NOMO-1 treated with dmso at 0.1 percent for 144 hours (cell line): ENCODE measurements at regions not wholly inside any gene's neighbourhood (a gene's known extent, or its start where the extent isn't known, plus 50 kb on each side); places are given as distances from the start of the nearest gene placed in this dataset.
"Not testable (repeated sequence)": the region's sequence is repeated elsewhere in the genome, so short reads cannot be mapped to it uniquely, and the experiment has no call there.

Experiments
- DNase-seq: peaks from one replicate; lab custom pipeline; 2025; ENCODE audit not compliant: unreplicated experiment; lab: John Stamatoyannopoulos, UW

DNA sequence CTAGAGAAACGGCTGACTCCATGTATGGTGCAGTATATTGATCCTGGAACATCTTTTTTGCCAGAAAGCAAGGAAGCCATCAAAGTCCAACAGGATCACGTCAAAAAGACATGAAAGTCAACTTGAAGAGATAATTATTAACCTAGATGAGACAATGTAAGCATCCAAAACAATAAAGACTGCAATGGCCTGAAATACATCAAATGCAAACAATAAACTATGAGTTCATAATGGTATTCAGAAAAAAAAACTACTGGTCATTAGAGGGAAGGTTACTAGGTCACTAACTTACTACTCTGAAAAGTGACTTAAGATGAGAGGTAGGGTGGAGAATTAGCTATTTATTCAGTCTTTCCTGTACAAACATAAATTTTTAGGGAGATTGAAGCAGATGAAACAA lies 75.3 kb upstream of the OR4F16 start:
- DNase-seq, result not testable (repeated sequence)

DNA sequence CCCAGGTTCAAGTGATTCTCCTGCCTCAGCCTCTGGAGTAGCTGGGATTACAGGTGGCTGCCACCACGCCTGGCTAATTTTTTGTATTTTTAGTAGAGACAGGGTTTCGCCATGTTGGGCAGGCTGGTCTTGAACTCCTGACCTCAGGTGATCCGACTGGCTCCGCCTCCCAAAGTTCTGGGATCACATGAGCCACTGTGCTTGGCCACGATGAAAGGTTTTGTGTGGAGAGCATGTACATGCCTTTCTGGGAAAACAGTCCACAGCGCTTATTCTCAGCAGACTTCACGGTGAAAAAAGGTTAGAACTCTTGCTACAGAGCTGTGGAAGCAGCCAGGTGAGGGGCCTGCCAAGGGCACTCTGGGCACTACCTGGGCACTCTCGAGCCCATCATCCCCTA lies 85.0 kb upstream of the OR4F16 start:
- not testable (repeated sequence) for DNase-seq

DNA sequence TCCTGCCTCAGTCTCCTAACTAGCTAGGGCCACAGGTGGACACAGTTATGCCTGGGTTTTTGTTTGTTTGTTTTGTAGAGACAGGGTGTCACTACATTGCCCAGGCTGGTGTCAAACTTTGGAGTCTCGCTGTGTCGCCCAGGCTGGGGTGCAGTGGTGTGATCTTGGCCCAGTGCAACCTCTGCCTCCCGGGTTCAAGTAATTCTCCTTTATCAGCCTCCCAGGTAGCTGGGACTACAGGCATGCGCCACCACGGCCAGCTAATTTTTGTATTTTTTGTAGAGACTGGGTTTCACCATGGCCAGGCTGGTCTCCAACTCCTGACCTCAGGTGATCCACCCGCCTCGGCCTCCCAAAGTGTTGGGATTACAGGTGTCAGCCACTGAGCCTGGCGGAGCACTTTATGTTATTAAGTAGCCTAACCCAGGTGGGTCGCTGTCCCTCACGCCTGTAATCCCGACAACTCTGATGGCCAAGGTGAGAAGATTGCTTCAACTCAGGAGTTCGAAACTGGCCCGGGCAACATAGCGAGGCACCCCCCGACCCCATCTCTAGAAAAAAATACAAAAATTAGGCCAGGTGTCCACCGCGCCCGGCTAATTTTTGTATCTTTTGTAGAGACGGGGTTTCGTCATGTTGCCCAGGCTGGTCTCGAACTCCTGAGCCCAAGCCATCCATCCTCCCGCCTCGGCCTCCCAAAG lies 91.2 kb upstream of the OR4F16 start:
- DNase-seq, result not testable (repeated sequence)

- not testable (repeated sequence) for DNase-seq
Measured at GRCh38 chr1:778451-779278, 92.2 kb upstream of the OR4F16 start.

- DNase-seq, result not testable (repeated sequence)
Measured at GRCh38 chr1:779621-780020, 93.2 kb upstream of the OR4F16 start.

DNA sequence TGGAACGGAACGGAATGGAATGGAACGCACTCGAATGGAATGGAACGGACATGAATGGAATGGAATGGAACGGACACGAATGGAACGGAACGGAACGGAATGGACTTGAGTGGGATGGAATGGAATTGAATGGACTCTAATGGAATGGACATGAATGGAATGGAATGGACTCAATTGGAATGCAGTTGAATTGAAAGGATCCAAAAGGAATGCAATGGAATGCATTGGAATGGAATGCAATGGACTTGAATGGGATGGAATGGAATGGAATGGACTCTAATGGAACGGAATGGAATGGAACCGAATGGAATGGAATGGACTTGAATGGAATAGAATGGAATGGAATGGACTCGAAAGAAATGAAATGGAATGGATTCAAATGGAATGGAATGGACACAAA lies 102.4 kb upstream of the OR4F16 start:
- no peak for DNase-seq

DNA sequence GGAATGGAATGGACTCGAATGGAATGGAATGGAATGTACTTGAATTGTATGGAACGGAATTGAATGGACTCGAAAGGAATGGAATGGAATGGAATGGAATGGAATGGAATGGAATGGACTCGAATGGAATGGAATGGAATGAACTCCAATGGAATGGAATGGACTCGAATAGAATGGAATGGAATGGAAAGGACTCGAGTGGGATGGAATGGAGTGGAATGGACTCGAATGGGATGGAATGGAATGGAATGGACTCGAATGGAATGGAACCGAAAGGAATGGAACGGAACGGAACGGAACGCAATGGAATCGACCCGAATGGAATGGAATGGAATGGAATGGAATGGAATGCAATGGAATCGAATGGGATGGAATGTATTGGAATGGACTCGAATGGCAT lies 103.2 kb upstream of the OR4F16 start:
- not testable (repeated sequence) for DNase-seq

GRCh38 chr1:790388-790930 lies 104.0 kb upstream of the OR4F16 start:
- DNase-seq, result not testable (repeated sequence)

DNA sequence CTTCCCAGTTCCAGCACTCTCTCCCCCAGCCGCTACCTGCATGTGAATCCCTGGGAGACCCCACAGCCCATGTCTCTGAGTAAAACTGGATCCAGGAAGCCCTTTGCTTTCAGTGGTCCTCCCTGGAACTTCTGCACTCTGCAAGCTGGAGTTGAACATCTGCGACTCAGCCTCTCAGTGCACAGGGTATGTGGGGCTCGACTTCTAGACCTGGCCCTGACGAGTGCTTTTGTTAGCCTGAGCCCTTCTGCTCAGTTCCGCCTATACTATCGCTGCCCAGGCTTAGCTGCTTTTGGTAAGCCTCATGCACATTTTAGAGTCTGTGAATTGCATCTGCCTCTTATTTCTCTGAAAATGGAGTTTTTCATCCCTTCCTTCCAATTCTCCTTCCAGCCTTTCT lies 107.9 kb upstream of the OR4F16 start:
- DNase-seq, result not testable (repeated sequence)

GRCh38 chr1:794918-795584 lies 108.6 kb upstream of the OR4F16 start:
- not testable (repeated sequence) for DNase-seq

DNA sequence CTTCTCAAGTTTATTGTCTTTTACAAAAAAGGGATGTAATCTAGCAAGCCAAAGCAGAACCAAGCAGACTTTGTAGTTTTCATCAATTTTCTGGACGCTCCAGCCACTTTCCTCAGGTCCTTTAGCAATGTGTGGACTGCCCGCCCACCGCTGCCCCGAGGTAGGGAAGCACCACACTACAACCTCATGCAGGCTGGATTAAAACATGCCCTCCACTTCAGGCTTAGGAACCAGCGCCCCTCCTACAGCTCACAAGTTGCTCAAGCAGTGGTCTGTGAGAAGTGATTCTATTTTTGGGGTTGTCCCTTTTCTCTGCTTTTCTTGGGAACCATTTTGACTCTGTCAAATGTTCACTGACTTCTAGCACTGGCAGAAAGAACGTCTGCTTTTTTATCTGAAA lies 111.2 kb upstream of the OR4F16 start:
- DNase-seq, result not testable (repeated sequence)

- DNase-seq, result not testable (repeated sequence)
Measured at GRCh38 chr1:800397-800796, 113.9 kb upstream of the OR4F16 start.

GRCh38 chr1:804378-805115 lies 118.1 kb upstream of the OR4F16 start:
- DNase-seq, result not testable (repeated sequence)

- DNase-seq, result not testable (repeated sequence)
Measured at GRCh38 chr1:805310-805709, 118.4 kb upstream of the SAMD11 start.

DNA sequence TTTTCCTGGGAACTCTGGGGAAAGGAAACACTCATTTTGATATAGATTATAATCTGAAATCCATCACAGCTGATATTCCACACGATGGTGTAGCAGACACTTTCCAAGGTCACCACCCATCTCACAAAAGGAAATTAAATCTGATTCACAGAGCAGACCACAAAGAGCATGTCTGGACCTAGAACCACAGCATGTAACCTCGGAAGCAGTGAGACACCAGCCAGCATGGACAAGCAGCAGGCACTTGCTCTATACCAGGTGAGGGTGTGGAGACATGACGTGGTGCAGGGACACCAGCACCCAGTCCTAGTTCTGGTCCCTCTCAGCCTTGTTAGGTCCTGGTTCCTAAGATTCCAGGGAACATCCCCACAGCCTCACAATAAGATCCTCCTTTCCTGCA lies 116.7 kb upstream of the SAMD11 start:
- not testable (repeated sequence) for DNase-seq

DNA sequence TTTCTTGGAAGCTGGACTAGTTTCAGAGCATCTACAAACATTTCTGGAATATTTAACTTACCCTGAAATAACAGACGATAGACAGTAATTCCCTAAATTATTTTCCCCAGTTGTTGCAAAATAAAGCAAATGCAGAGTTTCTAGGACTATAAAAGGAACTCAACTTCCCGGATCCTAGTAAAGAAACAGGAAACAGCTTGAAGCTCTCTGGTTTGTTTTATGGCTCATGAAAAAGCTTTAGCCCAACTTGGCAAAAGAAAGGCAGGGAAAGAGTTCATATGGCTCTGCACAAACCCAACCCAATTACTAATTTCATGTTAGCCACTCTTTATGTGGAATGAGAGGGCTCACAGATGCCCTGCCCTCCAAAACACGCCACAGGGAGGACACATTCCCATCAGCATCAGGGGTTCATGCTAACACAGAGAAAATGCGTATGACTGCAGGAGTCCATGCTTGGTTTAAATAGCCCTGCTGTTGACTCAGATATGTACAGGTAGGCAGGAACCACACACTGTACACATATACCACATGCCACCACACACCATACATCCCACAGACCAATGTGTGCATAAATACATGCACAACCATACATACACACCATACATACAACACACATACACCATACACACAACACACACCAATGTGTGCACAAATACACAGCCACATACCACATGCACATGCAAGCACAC lies 115.9 kb upstream of the SAMD11 start:
- not testable (repeated sequence) for DNase-seq

GRCh38 chr1:810949-811348 lies 112.8 kb upstream of the SAMD11 start:
- DNase-seq, result not testable (repeated sequence)

- DNase-seq, result not testable (repeated sequence)
Measured at GRCh38 chr1:812535-813127, 111.1 kb upstream of the SAMD11 start.

DNA sequence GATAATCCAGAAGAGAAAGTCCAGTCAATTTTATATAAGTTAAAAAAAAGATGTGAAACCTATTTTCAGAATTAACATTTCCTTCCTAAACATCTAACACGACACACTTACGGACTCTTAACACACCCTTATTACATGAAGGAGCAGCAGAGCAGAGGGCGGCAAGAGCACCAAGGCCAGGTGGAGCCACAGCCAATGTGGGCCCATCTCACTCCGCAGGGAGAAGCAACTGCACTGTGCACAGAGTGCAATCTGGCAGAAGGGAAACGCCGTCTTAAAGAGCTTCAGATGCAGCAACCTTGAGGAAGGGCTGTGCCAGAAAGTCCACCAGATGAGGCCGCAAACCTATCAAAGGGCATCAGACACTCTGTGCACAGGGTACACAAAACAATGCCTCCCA lies 109.2 kb upstream of the SAMD11 start:
- not testable (repeated sequence) for DNase-seq
